NCI-H510A (cell line): ENCODE measurements at regions not wholly inside any gene's neighbourhood (a gene's known extent, or its start where the extent isn't known, plus 50 kb on each side); places are given as distances from the start of the nearest gene placed in this dataset.

Experiments
- DNase-seq: peaks from one replicate; lab custom pipeline; 2025; lab: John Stamatoyannopoulos, UW

GRCh38 chrX:39601231-39602177 is 496.3 kb downstream of the BCOR start:
- DNase-seq, result no peak

- no peak for DNase-seq
Measured at GRCh38 chrX:39602195-39602594, 495.6 kb downstream of the BCOR start.

DNA sequence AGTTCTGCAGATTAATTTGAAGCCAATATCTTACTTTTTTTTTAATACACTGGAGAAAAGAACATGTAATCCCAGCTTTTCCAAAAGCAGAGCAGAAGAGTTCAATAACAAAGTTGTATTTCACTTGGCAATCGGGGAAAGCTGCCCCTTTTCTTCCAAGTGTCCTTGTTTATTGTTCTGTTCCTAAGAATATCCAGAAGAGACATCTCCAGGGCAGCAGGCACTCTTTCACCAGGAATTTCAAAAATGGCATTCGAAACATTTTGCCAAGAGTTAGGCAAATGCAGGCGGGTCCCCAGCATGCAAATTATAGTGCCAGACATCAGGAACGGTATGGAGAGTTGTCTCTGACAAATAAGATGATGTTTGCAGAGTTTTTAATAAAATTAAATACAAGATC is 494.5 kb downstream of the BCOR start:
- no peak for DNase-seq

DNA sequence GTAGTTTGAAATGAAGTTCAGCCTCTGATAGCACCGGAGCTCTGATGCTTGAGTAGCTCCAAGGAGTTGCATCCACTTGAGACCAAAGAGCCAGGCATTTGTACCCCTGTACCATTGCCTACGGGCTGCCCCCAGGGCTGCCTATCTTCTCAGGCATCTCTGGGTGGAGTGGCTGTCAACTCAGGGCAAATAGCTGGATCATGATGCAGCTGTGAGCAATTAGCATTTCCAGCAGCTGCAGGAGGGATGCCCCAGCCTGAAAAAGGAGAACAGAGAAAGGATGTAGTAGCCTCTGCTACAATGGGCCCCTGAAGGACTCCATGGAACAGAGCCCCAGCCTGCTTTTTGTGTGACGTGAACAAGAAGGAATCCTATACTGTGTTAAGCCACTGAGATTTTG is 492.6 kb downstream of the BCOR start:
- DNase-seq, result no peak

- no peak for DNase-seq
Measured at GRCh38 chrX:39605866-39606265, 491.9 kb downstream of the BCOR start.

DNA sequence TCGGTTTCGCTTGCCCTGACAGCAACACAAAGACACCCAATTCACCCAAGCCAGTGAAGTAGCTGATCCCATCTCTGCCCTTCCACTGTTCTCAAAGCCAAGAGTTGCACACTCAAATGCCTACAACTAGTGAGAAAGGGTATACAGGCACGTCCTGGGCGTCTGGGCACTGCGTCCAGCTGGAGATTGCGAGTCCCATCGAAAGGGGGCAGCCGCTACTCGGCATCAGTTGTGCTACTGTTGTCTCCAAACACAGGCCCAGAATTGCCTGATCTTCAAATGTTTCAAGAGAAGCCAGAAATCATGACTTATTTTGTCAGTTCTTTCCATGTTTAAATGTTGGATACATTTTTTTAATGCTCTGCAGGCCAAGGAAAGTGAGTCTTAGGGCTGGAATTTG is 487.8 kb downstream of the BCOR start:
- no peak for DNase-seq

- DNase-seq, result no peak
Measured at GRCh38 chrX:39611468-39611867, 486.3 kb downstream of the BCOR start.

DNA sequence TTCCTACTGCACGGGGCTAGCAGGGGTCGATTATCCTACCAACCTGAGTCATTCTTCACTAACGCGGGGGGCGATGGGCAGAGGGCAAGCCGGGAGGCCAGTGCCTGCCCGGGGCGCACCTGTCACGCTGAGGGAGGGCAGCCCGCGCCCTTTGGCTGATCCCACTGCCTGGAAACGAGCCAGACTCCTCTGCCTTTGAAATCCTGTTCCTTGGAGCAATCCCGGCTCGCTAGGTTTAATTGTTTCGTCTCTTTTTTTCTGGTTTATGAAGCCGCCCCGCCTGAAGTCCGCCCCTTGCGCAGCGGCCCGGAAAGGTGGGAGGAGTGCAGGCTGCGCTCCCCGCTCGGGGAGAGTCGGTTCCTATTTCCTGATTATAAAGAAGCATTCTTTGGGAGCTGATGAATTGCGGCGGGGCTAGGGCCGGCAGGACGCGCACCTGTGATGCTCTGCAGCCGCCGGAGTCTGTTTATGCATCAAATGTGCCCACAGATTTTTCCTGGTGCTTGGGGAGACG is 484.2 kb downstream of the BCOR start:
- DNase-seq, result peak; percentile 49

GRCh38 chrX:39613997-39614679 is 483.6 kb downstream of the BCOR start:
- DNase-seq, result peak; percentile 30

DNA sequence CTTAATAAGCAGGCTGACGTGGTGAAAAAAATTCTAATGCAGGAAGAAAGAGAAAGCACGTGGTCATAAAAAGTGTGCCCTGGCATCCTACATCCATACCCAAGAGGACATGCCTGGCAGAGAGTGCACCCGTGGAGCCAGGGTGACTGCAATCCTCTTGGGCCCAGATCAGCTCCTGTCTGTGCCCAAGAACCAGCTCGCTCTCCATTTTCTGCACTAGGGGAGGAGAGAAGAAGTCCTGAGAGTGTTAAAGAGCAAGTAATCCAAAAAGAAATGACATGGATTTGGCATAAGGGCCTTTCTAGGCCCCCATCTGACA is 483.1 kb downstream of the BCOR start:
- DNase-seq, result no peak

- DNase-seq, result no peak
Measured at GRCh38 chrX:39616098-39616729, 481.5 kb downstream of the BCOR start.

GRCh38 chrX:39616731-39617130 is 481.0 kb downstream of the BCOR start:
- no peak for DNase-seq

DNA sequence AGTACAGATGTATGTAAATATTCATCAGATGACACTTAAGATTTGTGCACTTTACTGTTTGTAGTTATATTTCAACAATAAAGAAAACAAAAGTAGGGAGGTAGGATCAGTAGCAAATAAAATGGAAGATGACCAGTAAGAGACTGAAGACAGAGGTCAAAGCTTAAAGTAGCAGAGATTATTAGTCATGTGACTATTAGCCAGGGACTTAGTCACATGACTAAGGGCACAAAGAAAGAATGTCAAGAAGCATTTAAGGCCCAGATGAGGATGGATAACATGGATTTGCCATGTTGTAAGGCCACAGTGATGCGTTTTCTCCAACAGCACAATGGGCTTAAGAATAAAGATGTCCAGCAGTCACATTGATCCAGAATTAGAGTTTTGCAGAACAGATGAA is 479.6 kb downstream of the BCOR start:
- DNase-seq, result no peak

DNA sequence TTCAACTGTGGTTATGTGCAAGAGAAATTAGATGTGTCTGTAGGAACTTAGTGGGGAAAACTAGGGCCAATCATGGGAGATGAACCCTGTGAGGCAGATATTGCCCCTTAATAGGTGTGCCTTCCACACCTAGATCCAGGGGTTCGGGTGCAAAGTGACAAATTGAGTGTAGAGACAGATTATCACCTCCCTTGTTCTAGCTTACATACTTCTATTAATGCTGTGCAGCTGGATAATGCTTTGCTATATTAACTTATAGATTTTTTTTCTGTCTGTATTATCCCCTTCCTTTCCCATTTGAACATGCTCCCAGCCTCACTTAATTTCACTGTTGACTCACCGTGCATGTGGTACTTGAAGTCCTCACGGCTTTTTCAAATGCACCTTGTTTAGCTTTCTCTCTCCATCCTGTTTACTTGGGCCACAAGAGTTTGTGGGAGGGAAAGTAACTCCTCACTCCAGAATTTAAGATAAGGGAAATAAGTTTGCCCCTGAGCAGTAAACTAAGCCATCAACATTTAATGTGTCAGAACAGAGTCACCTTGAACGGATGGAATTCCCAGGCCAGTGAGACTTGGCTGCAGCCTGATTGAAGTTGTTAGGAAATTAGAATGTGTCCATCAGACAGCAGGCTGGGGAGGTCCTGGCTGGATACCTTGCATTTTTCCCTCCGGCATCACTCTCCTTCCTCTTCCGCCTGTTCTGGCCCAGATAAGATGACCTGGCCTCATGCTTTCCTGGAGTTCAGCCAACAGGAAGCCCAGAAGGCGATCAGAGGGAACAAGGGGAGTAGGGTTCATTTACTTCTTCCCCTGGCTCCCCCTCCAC is 478.4 kb downstream of the BCOR start:
- DNase-seq, result peak; percentile 10

GRCh38 chrX:39624166-39624565 is 473.6 kb downstream of the BCOR start:
- DNase-seq, result no peak

GRCh38 chrX:39625810-39626209 is 471.9 kb downstream of the BCOR start:
- no peak for DNase-seq

GRCh38 chrX:39626749-39627148 is 471.0 kb downstream of the BCOR start:
- no peak for DNase-seq

DNA sequence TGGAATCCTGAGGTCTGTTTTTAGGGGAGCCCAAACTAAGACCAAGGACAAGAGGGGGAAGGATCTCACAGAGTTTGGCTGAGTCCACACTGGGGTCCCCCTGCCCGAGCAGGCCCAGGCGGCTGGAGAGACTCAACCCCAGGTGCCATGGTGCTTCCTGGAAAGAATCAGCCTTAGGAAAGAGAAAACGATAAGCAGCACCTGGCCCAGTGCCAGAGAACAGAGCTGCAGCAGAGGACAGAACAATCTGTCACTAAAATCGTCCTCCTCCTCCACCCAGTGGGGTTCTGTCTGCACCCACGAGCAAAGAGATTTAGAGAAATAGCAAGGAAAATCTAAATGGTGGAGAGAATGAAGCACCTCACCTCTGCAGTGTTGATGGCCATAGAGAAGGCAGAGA is 470.5 kb downstream of the BCOR start:
- no peak for DNase-seq

DNA sequence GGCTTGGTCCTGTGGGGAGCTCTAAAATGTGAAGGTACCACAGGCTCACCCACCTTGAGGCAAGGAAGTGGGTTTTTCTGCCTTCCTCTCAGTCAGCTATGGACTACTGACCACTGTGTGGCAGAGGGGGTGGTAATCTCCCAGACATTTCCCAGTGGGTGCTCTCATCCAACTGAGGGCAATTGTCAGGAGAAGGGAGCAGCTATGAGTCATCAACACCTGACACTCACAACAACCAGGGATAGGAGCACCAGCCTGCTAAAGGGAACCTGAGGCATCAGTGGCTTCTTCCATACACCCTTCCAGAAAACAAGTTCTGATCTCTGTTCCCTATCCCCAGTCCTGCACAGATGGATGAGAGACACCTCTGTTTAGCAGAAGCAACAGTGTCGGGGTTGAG is 468.8 kb downstream of the BCOR start:
- no peak for DNase-seq

DNA sequence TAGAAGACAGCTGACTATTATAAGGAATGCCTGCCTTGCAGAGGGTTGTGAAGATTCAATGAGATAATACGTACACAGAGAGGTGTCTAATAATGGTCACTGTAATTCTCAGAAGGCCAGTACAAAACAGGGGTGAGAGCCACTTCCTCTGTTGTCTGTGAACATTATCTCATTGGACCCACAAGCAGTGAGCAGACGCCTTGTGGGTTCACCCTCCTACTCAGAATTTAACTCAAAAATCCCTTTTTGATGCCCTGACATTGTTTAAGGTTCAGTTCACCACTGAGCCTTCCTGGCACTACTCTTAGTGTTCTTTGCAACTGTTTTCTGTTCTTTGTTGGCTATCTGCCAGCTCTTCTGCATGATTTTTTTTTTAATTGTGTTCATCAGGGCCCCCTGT is 467.4 kb downstream of the BCOR start:
- DNase-seq, result no peak

DNA sequence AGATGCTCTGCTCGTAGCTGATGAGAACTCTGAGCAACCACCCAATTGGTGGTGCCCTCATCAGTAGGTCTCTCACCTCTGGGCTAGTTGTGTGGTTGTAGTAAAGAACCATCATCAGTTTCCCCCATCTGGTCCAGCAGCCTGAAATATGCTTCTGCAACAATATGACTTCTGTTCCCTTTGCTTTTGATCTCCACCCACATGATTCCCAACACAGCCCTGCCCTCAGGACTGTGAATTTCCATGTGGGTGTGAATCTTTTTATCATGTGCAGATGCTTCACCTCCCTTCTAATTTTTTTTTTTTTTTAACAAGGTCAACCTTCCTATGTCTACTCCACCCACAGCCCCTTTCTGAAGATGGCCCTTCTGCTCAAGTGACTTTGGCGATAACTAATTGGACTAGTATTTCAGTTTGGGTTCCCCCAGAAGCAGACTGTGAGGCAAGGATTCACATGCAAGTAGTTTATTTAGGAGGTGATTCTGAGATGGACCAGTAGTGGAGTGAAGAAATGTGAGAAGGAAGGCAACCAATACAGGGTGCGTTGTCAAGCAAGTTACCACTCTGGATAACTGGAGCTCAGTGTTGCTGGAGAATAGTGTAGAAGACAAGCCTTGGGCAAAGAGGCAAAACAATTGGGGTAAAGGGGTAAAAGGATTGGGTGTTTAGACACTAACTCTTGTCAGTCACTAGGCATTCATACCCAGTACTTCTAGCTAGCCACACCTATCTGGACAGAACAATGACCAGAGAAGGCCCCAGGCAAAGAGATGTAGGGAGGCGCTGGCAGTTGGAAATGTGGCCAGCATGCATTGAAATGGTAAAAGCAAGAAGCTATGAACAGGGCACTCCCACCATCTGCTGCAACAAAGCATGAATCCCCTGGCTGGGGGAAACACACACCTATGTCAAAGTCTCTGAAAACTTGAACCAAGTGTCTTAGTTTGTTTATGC is 466.2 kb downstream of the BCOR start:
- no peak for DNase-seq
